Panc1 (cell line): ENCODE measurements at regions not wholly inside any gene's neighbourhood (a gene's known extent, or its start where the extent isn't known, plus 50 kb on each side); places are given as distances from the start of the nearest gene placed in this dataset.
"Not testable (repeated sequence)": the region's sequence is repeated elsewhere in the genome, so short reads cannot be mapped to it uniquely, and the experiment has no call there.

ENCODE experiments used
- ATAC-seq: fragments of 200-7000 bp; cut with Tn5 transposase; 2 replicates; pipeline ENCODE4 v1.9.1; 2020; ENCODE audit warnings: mild to moderate bottlenecking, moderate library complexity
- BruUV-seq: library from RNA; stranded (reverse); fragments of 400-500 nt; replicated peaks from 2 replicates; lab custom pipeline; 2021; lab: Mats Ljungman, UMichigan
- CTCF ChIA-PET: fragments of 300-600 bp; sonication (Branson Sonifier 250); formaldehyde crosslinking; loops from one replicate; lab custom pipeline; 2022; ENCODE audit warnings: antibody characterized with exemption; lab: Charles Lee
- POLR2A ChIA-PET: fragments of 300-600 bp; sonication (Branson Sonifier 250); formaldehyde crosslinking; loops from one replicate; lab custom pipeline; 2022; ENCODE audit warnings: antibody characterized with exemption; lab: Charles Lee
- DNase-seq: peaks from one replicate; pipeline ENCODE4 v3.0.0-alpha.2; 2010; ENCODE audit warnings: low read depth, low spot score
- H3K27ac ChIP-seq: 2 replicates; pipeline ENCODE4 v1.5.1; 2011; ENCODE audit warnings: mild to moderate bottlenecking, low read length, inconsistent platforms
- H3K27me3 ChIP-seq: fragments of 200-500 bp; sonication (Bioruptor generic); 2 replicates; pipeline ENCODE4 v1.6.0; 2014; ENCODE audit warnings: low read length, inconsistent platforms; ENCODE audit not compliant: control insufficient read depth, insufficient read depth
- H3K36me3 ChIP-seq: fragments of 200-500 bp; sonication (Bioruptor generic); 2 replicates; pipeline ENCODE4 v1.5.1; 2014; ENCODE audit warnings: inconsistent platforms, mild to moderate bottlenecking, low read length, moderate library complexity; ENCODE audit not compliant: control insufficient read depth, insufficient read depth
- H3K4me1 ChIP-seq: 2 replicates; pipeline ENCODE4 v1.5.1; 2011; ENCODE audit warnings: inconsistent platforms, mild to moderate bottlenecking, low read length, moderate library complexity; ENCODE audit not compliant: control insufficient read depth, insufficient read depth
- H3K4me3 ChIP-seq, 2 experiments: 2 replicates each; pipeline ENCODE4 v1.5.1; 2011 to 2012; ENCODE audit warnings: low read depth in 2 of 2, low read length in 2 of 2, mild to moderate bottlenecking in 2 of 2, inconsistent platforms in 1 of 2, moderate library complexity in 1 of 2
- H3K9me3 ChIP-seq: fragments of 200-500 bp; sonication (Bioruptor generic); 2 replicates; pipeline ENCODE4 v1.5.1; 2014; ENCODE audit warnings: low read depth, mild to moderate bottlenecking, inconsistent platforms, low read length, moderate library complexity; ENCODE audit not compliant: control insufficient read depth, insufficient read depth
- CTCF ChIP-seq: fragments of 450-650 bp; IDR thresholded peaks from 2 replicates; pipeline ENCODE4 v1.5.1; 2017; ENCODE audit warnings: mild to moderate bottlenecking
- POLR2AphosphoS5 ChIP-seq: IDR thresholded peaks from 2 replicates; pipeline ENCODE4 v1.6.1; 2012; ENCODE audit warnings: mild to moderate bottlenecking, low read depth, low read length, moderate library complexity
- REST ChIP-seq, 2 experiments: IDR thresholded peaks; 2 replicates each; pipeline ENCODE4 v1.6.1; 2011 to 2012; ENCODE audit warnings: low read depth in 2 of 2, control low read depth in 1 of 2, low read length in 1 of 2, mild to moderate bottlenecking in 1 of 2, moderate library complexity in 1 of 2; ENCODE audit not compliant: insufficient read depth in 1 of 2
- SIN3A ChIP-seq: IDR thresholded peaks from 2 replicates; pipeline ENCODE4 v1.6.1; 2012; ENCODE audit warnings: low read depth, mild to moderate bottlenecking, low read length, moderate library complexity, borderline replicate concordance; ENCODE audit not compliant: insufficient read depth
- TCF7L2 ChIP-seq: IDR thresholded peaks from 2 replicates; pipeline ENCODE4 v1.6.1; 2011; ENCODE audit warnings: mild to moderate bottlenecking, low read depth, low read length, inconsistent platforms
- in situ Hi-C: cut with HindIII; loops from 2 replicates; pipeline ENCODE4 v1.10.0; 2016; ENCODE audit warnings: low sequenced_read_pairs, low pct_unique_long_range_greater_than_20kb
- intact Hi-C: fragments of 100-400 bp; cut with micrococcal nuclease; formaldehyde crosslinking; loops from one replicate; pipeline ENCODE4 v1.10.0; 2022; ENCODE audit not compliant: unreplicated experiment

- no peak for ATAC-seq
- no peak for DNase-seq
- no peaks in the 10 kb centered on the region for H3K27me3 ChIP-seq
- in situ Hi-C loops = no loop called here
- no peaks in the 10 kb centered on the region for H3K4me1 ChIP-seq
- intact Hi-C loops = no loop called here
- ChIA-PET CTCF (no interaction called here), POLR2A (no interaction called here)
- no peaks in the 10 kb centered on the region for H3K36me3 ChIP-seq
- no TSS peak for BruUV-seq
- H3K9me3 ChIP-seq = peaks cover 7% of the 10 kb centered on the region; the same call in 1 of the 2 replicates
- no peak for TF ChIP-seq CTCF
- H3K4me3 ChIP-seq = no peak overlapping the region
- H3K27ac ChIP-seq = no peak overlapping the region
These were observed 69.8 kb downstream of the UQCRFS1 start for GRCh38 chr19:29143183-29143582.

- ChIA-PET POLR2A (no interaction called here), CTCF (no interaction called here)
- no peaks in the 10 kb centered on the region for H3K36me3 ChIP-seq
- peaks cover 7% of the 10 kb centered on the region; the same call in 1 of the 2 replicates for H3K9me3 ChIP-seq
- no peak for TF ChIP-seq POLR2AphosphoS5
- no peak for TF ChIP-seq REST (IDR thresholded peaks at IDR 0.05; ENCODE audit: insufficient read depth in 1 of 2, low read depth in 2 of 2, low read length in 1 of 2)
- TF ChIP-seq SIN3A = no peak
- TF ChIP-seq CTCF = no peak
- TF ChIP-seq TCF7L2 = no peak
- no peak overlapping the region for H3K4me3 ChIP-seq
- no TSS peak for BruUV-seq
- no peak overlapping the region for H3K27ac ChIP-seq
- H3K4me1 ChIP-seq = no peaks in the 10 kb centered on the region
- H3K27me3 ChIP-seq = no peaks in the 10 kb centered on the region
- in situ Hi-C loops = no loop called here
- DNase-seq (no peak), ATAC-seq (no peak)
- intact Hi-C loops = no loop called here
These were observed 73.7 kb downstream of the UQCRFS1 start for GRCh38 chr19:29139227-29139626.

- CTCF ChIA-PET, BruUV-seq, H3K4me3 ChIP-seq, H3K4me1 ChIP-seq, H3K27me3 ChIP-seq, intact Hi-C loops, H3K27ac ChIP-seq, ATAC-seq, DNase-seq, in situ Hi-C loops, H3K9me3 ChIP-seq, POLR2A ChIA-PET, H3K36me3 ChIP-seq: not testable (repeated sequence)
These were observed 74.7 kb downstream of the UQCRFS1 start for GRCh38 chr19:29138206-29138605.
